ENCODE measurements at regions not wholly inside any gene's neighbourhood (a gene's known extent, or its start where the extent isn't known, plus 50 kb on each side); places are given as distances from the start of the nearest gene placed in this dataset.

DNA sequence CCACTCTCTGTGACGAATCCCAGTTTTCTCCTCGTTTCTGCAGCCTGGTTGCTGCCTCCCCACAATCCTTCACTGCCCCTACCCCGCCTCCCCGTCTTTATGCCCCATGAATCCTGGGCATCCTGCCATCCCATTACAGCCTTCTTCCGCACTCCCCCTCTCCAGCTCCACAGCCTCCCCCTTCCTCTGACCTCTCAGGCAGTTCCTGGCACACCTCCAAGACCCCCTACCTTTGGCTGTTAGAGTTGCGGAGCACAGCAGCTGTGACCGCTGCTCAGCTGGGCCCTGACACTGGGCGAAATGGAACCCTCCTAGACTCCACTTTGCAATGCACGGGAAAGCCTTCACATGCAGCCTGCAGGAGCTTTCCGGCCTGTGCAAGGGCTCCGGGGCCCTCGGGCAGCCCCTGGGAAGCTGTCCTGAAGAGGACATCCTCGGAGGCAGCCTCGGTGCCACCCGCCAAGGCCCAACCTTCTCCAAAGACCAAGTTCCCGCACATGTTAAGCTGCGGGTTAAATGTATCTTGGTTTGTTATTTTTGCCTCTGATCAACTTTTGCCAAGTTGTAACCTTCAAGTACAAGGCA, 400.7 kb upstream of the MKI67 start:
- no peak for DNase-seq (ENCODE audit: low read depth, low spot score)

DNA sequence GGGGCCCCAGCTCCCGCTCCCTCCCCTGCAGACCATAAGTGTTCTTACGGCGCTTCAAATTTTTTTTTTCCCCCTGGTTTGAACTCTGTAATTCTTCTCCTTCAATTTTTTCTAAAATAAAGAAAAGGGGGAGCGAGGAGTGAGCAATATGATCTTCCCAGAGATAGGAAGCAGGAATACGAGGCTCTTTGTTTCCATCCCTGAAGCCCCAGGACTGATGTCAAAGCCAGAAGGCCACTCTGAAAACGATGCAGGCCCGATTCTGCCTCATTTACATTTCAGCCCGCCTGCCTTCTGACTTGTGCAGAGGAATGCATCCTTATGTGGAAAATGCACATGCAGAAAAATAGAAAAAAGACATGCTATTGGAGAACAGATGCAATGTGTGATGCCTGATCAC, 401.5 kb upstream of the MKI67 start:
- no peak for DNase-seq (ENCODE audit: low read depth, low spot score)

DNA sequence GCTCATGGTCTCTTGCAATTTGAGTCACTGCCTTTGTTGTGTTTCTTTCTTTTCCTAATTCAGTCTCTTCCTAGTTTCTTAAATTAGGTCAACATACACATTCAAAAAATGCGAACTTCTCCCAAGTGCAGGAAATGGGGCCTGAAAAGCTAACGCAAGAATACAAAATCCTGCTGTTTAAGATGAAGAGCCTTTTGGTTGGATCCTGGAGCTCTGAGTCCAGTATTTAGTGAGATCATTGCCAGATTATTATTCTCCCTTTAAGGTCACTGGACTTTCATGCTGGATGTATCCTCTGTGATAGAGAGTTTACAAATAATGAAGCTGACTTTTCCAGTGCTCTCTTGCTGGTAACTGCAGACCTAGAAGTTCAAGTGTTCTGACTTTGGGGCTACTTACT, 401.9 kb upstream of the MKI67 start:
- DNase-seq (ENCODE audit: low read depth, low spot score): no peak

DNA sequence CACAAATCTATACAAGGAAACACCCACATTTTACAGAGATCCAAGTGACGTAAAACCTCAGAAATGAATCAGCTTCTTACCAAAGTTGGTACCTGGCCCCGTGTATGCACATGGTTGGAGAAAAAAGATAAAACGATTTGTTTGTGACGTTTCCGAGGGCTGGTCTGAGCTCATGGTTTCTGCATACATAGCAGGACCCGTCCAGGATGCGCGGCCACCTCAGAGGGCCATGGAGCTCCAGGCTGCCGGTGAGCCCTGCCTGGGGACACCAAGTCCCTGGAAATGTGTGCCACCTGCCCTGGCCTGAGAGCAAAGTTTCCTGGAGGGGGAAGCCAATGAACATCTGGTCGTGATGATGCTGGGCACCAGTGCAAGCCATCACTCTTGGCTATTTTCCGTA, 402.6 kb upstream of the MKI67 start:
- no peak for DNase-seq (ENCODE audit: low read depth, low spot score)

DNA sequence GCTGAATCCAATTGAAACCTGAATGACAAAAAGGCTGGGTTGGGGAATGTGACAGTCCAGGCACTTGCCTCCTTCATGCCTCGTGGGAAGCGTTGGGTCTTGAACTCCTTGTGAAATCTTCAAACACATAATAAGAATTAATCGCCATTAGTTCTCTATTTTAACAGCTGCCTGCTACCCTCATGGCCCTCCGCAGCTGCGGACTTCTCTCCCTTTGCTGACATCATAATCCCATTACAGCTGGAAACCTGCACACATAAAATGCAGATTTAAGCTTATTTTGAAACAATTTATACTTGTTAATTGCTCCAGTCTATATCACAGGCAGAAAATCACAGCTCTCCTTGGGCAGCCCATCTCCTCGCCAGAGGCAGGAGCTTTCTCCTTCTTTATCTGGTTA, 403.0 kb upstream of the MKI67 start:
- DNase-seq (ENCODE audit: low read depth, low spot score): no peak

DNA sequence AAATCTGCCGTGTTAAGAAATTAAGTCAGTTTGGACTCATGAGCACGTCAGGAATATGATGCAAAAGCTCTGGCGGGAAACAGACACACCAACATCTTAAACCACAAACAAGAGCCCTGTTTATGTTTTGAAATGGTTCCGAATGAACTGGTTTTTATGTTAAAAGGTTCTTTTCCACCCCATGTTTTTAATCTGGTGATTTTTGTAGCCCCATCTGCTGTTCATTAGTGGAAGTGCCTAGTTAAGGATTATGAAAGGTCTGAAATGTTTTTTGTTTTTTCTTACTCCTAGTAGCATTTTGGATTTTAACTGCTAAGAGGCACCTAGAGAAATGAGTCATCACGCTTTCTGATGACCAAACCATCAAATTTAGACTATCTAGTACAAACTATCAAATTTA, 404.1 kb upstream of the MKI67 start:
- no peak for DNase-seq (ENCODE audit: low read depth, low spot score)

DNA sequence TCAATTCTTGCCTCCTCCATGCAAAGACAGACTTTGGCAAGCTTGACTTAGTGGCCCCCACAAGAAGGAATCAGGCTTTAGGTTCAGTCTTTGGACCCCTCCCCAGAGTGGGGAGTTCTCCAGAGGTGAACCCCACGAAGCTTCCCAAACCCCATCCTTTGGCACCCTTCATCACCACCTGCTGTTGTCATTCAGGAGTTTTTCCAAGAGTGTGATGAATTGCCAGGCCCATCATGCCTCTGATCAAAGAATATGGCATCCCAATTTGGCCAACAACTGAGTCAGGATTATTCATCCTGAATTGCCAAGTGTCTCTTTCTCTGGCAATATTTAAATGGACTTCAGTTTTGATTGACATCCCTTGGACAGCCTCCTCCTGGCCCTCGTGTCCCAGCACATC, 404.7 kb upstream of the MKI67 start:
- no peak for DNase-seq (ENCODE audit: low read depth, low spot score)

DNA sequence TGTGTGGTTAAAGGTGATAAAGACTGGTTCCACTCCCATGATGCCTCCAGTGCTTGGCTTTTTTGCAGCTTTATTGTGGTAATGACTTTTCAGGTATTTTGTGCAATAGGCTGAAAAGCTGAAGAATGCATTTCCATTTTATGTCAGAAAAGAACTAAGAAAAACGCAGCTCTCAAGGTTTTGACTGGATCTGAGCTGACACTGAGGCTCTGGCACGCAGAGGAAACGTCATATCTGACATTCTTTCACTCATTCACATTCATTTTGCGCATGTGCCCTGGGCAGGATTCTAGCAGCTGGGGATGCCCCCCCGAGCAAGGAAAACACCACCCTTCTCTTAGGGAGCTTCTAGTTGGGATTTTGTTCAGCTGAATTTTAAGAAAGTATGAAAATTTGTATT, 408.5 kb upstream of the MKI67 start:
- DNase-seq (ENCODE audit: low read depth, low spot score): no peak

DNA sequence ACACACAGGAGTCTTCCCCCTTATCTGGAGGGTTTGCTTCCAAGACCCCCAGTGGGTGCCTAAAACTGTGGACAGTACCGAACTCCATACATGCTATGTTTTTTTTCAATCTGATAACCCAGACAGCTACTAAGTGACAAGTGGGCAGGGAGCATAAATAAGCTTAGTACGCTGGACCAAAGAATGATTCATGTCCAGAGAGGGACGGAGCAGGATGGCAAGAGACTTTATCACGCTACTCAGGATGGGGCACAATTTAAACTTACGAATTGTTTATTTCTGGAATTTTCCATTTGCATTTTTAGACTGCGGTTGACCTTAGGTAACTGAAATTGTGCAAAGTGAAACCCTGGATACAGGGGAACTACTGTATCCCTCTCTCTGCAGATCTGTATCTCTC, 410.0 kb upstream of the MKI67 start:
- DNase-seq (ENCODE audit: low read depth, low spot score): no peak

DNA sequence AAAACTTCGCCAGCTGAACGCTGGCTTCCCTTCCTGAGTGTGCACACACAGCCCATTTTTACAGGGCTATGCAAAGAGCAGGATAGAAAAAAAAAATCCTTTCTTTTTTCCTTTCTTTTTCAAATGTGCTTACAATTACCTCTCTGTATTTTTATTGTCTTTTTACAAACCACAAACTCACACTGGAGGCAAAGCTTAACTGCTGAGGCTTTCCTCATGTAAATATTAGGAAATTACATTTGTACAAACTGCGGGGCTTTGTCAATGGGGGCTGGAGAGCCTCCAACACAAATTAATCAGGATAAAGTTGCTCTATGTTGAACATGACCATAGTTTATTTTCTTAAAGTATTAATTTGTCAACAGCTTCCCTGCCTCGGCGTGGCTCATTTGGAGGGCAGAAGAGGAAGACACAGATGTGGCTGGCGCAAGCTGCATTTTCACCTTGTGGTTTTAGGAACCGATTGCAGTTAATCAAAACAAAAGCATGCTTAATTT, 411.7 kb upstream of the MKI67 start:
- no peak for DNase-seq (ENCODE audit: low read depth, low spot score)

DNA sequence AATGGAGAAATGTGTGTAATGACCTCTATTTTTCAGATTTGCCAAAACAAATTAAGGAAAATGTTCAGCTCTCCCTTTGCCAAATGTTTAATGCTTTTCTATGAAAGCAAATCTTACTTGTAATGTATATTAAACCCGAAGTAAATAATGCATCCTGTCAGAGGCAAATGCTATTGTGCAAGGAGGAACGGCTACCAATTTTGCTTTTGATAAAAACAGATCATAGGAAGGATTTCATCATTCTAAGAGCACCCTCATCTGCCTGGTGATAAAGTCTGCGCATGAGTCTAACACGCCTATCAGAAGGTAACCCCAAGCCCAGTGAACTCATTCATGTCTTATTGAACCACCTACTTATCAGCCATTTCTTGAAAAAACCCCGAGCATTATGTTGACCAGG, 412.4 kb upstream of the MKI67 start:
- no peak for DNase-seq (ENCODE audit: low read depth, low spot score)

DNA sequence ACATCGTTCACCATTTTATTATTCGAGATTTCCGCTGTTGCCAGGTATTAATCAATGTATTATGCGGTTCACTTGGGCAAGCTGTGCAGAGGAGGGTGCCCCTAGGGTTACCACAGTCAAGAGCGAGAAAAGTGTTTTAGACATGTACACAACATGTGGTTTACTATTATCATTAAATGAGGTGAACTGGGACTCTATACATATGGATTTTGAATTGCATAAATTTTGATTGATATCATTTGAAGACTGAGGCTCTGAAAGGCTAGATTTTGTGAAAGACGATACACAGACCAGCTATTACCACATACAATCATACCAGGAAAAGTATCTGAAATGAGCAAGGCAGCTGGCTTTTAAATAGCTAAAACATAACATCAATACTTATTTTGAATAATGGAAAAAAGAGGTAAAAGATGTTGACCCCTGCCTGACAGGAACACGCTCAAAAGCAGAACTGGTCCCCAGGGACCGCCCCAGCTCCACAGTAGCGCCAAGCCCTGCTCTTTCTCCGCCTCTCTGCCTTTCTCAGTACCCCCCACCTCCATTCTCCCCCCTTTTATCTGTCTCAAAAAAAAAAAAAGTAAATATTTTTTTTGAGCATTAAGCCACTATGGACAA, 413.4 kb upstream of the MKI67 start:
- no peak for DNase-seq (ENCODE audit: low read depth, low spot score)

DNA sequence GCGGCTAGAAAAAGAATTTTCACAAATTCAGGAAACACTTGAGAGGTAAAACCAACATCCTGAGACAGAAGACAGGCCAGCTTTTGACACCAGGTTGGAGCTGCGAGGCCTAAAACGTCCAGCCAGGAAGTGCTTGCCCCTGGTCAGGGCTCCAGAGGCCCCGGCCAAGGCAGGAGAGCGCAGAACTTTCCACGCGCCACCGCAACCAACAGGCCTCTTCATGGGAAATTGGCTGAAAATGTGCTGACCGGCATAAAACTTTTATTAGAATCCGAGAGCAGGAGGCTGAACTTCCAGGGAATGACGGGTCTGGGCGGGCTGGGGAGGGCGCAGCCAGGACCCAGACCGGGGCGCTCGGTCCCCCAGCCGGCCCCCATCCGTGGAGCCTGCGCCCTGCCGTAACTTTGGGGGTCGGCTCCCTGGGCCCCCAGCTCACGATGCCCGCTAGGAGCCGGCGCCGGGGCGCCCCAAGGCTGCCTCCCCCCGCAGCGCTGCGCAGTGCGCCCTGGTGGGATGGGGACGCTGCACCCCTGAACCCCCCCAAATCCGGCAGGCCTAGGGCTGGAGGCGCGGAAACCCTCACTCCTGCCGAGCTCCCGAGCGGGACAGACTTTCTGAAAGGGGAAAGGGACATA, 414.0 kb upstream of the MKI67 start:
- no peak for DNase-seq (ENCODE audit: low read depth, low spot score)

DNA sequence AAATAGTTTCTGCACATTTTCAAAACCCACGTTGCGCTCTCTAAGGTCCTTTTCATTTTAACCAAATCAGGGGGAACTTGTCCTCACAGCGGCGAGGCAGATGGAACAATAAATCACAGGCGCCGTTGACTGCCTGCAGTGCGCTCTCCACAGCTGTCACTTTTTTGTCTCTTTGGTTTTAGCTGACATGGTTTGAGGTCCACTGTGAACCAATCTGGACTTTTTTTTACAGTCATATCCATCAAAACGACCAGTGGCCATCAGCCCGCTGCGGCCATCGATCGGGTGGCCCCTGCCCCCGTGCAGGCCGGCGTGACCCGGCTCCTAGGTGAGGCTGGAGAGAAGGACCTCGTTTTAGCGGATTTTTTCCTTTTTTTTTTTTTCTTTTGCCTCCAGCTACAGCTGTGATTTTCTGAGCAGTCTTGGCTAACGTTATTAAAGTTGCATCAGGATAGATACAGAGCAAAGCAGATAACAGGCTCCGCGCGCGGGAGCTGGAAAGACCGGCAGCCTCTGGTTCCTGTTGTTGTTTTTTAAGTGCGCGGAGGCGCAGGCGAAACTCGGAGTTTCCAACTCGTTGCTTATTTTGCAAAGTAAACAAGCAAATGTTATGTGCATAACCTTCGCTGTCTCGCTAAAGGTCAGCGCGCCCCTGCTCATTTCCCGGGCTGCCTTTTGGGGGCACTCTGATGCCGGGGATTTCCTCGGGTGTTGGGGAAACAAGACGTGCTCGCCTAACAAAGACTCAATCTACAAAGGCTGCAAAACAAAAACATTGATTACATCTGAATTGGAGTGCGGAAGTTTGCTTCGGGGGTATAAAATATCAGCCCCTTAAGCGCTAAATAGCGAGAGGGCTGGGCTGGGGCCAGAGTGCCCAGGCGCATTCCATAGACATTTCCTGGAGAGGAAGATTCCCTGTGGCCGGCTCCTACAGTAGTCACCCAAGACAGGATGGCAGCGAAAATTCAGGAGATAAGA, 414.8 kb upstream of the MKI67 start:
- no peak for DNase-seq (ENCODE audit: low read depth, low spot score)

DNA sequence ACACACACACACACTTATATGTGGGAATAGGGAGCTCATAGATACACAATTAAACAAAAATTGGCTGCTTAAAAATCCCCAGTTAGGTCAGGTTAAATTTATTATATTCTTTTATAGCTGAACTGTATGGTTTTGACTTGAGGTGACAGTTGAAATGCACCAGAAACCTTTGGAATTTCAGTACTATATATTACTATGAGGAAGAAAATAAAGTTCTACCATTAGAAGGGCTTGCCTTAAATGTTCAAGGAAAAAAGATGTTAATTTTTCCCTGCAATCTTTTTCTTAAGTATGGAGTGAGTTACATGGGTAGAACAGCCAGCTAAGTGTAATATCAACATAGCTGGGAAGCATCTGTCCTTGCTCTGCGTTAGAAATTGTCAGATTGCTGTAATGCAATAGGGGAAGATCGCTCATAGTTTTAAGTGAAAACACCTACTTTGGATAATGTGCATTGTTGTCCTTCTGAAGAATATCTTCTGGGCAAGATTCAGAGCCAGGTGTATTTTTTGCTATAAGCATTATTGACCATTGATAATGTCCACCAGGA, 415.8 kb upstream of the MKI67 start:
- no peak for DNase-seq (ENCODE audit: low read depth, low spot score)

DNA sequence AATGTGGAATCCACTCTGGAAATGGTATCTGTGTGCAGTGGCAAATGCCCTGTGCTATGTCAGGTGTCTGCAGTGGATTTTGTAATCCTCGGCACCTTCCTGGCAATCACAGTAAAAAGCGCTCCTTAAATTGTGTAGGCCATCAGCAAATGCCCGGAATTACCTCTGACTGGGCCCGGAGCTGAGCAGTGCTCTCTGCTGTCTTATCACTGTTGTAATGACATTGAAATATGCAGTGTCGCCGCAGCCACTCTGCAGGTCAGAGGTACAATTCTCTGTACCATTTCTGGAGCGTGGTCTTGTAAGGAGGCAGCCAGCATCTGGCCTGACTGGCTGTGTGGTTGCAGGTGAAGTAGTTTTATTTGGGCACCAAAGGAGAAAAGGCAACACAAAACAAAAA, 416.4 kb upstream of the MKI67 start:
- DNase-seq (ENCODE audit: low read depth, low spot score): no peak

DNA sequence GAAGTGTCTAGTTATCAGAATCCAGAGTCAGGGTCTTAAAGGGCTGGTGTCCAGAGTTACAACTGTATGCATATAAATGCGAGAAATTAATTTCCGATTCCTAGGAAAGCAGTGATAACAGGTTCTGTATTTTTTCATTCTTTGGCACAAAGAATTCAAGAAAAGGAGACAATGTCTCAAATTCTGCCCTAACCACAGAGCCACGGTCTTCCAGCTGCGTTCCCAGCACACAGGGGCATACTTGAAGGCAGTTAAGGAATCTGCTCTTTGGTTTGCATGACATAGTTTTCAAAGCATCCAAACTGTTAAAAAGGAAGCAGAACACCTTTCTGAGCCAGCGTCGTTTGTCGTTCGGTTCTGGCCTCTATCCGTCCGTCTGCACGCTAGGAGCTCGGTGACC, 416.9 kb upstream of the MKI67 start:
- no peak for DNase-seq (ENCODE audit: low read depth, low spot score)

DNA sequence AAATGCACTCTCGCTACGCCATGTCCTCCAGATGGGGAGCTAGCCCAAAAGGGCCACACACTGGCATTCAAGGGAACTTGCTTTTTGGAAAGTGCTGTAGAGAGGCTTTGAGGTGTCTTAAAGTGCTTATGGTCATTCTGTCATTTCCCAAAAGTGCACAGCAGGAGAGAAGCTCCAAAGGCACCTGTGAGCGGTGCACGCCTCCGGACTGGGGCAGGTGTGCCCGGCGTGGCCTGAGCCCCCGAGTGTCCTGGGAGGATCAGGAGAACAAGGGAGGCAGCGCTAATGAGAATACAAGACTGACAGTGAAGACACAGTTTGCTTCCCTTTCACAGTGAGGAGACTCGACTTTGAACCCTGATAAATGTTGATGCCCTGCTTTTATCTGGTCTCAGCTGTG, 419.0 kb upstream of the MKI67 start:
- DNase-seq (ENCODE audit: low read depth, low spot score): no peak

DNA sequence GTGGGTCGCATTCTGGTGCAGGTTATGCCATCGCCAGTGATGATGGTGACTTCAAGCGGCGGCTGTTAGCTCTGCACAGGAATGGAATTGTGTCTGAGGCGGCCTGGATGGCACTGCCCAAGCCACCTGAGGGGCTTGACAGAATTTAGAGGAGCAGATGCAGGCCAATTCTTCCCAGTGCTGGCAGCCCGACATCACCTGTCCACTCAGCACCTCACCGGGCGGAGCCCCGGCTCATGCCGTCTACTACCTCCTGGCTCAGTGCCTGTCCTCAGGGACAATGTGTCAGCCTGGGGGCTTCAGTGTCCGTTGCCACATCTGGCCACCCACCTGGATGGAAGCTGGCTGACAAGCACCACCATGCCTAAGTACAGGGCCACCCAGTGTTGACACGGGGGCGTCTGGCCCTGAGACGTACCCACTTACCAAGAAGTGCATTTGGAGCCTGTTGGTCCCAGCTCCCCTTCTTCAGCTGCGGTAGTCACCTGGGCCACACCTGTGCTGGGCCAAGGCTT, 420.5 kb upstream of the MKI67 start:
- DNase-seq (ENCODE audit: low read depth, low spot score): no peak

DNA sequence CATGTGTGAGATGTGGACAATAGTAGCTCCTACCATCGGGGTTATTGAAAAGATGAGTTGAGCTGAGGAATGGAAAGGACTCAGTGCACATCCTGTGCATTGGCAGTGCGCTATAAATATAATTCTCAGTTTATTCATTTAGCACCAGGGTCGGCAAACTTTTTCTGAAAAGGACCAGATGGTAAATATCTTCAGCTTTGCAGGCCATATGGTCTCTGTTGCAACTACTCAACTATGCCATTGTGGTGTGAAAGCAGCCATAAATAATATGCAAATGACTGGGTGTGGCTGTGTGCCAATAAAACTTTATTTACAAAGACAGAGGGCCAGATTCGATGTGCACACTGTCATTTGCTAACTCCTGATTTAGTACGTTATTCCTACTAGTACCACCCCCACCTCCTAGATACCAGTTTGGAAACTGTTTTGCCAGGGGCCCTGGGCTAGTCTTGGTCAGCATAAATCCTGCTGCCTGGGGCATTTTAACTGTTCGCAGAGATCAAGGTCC, 422.9 kb upstream of the MKI67 start:
- DNase-seq (ENCODE audit: low read depth, low spot score): no peak

DNA sequence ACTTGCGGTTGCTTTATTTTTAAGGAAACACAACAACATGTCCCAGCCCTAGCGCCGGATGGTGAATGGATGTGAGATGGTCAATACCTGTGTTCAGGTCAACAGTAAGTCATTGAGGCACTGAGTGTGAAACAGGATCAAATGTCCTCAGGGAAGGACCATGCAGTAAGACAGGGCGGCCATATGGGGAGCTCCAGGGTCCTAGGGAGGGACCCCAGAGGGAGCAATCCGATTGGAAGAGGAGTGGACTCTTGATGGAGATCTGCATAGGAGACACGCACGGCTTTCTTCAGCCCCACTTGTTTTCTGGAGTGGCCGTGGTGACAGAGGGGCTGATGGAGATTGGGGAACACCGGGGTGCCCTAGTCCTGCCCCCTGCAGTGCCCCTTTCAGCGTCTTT, 423.8 kb upstream of the MKI67 start:
- no peak for DNase-seq (ENCODE audit: low read depth, low spot score)

DNA sequence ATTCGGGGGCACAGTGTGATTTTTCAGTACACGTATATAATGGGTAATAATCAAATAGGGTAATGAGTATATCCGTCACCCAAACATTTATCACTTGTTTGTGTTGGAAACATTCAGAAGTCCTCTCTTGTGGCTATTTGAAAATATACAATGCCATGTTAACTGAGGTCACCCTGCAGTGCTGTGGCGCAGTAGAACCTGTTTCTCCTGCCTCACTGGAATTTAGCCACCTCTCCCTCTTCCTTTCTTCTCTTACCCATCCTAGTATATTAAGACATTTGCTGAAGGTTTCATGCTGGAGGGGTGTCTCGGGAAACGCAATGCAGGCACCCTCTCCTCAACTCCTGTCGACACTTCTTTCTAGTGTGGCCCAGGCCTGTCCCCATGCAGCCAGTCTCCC, 425.3 kb upstream of the MKI67 start:
- no peak for DNase-seq (ENCODE audit: low read depth, low spot score)
